GM21447 (cell line): ENCODE measurements at regions not wholly inside any gene's neighbourhood (a gene's known extent, or its start where the extent isn't known, plus 50 kb on each side); places are given as distances from the start of the nearest gene placed in this dataset.

Source experiments
- ATAC-seq: cut with Tn5 transposase; IDR thresholded peaks from one replicate; pipeline ENCODE4 v1.9.1; 2021; ENCODE audit not compliant: unreplicated experiment

GRCh38 chr11:42025121-42025803 is 565.8 kb upstream of the LRRC4C start:
- no peak for ATAC-seq

- ATAC-seq, result no peak
These were observed 575.4 kb upstream of the LRRC4C start for GRCh38 chr11:42034826-42035225.

GRCh38 chr11:42036201-42036600 is 576.7 kb upstream of the LRRC4C start:
- no peak for ATAC-seq

GRCh38 chr11:42043312-42043711 is 583.9 kb upstream of the LRRC4C start:
- ATAC-seq, result no peak

GRCh38 chr11:42047637-42048555 is 588.4 kb upstream of the LRRC4C start:
- no peak for ATAC-seq

GRCh38 chr11:42049186-42049585 is 589.7 kb upstream of the LRRC4C start:
- ATAC-seq, result no peak

- ATAC-seq, result no peak
These were observed 590.2 kb upstream of the LRRC4C start for GRCh38 chr11:42049650-42050049.

GRCh38 chr11:42054351-42054900 is 595.0 kb upstream of the LRRC4C start:
- ATAC-seq, result no peak

GRCh38 chr11:42055606-42056005 is 596.2 kb upstream of the LRRC4C start:
- no peak for ATAC-seq

GRCh38 chr11:42058794-42059193 is 599.3 kb upstream of the LRRC4C start:
- ATAC-seq, result no peak

- ATAC-seq, result no peak
These were observed 605.7 kb upstream of the LRRC4C start for GRCh38 chr11:42065199-42065598.

- no peak for ATAC-seq
These were observed 606.7 kb upstream of the LRRC4C start for GRCh38 chr11:42066113-42066512.

- no peak for ATAC-seq
These were observed 614.9 kb upstream of the LRRC4C start for GRCh38 chr11:42074306-42074705.

- ATAC-seq, result no peak
These were observed 615.7 kb upstream of the LRRC4C start for GRCh38 chr11:42075180-42075579.

- ATAC-seq, result no peak
These were observed 618.3 kb upstream of the LRRC4C start for GRCh38 chr11:42077794-42078193.

GRCh38 chr11:42085736-42086135 is 626.3 kb upstream of the LRRC4C start:
- no peak for ATAC-seq

- no peak for ATAC-seq
These were observed 634.1 kb upstream of the LRRC4C start for GRCh38 chr11:42093541-42093940.

GRCh38 chr11:42098075-42098474 is 638.6 kb upstream of the LRRC4C start:
- ATAC-seq, result no peak

- ATAC-seq, result no peak
These were observed 653.4 kb upstream of the LRRC4C start for GRCh38 chr11:42112866-42113265.

- ATAC-seq, result no peak
These were observed 655.5 kb upstream of the LRRC4C start for GRCh38 chr11:42114927-42115326.

- no peak for ATAC-seq
These were observed 679.0 kb upstream of the LRRC4C start for GRCh38 chr11:42138454-42138853.

- ATAC-seq, result no peak
These were observed 685.9 kb upstream of the LRRC4C start for GRCh38 chr11:42145311-42145710.
